Vagina (tissue), 2 donors: ENCODE measurements at regions not wholly inside any gene's neighbourhood (a gene's known extent, or its start where the extent isn't known, plus 50 kb on each side); places are given as distances from the start of the nearest gene placed in this dataset.

Experiments
- DNase-seq, 2 donors: peaks; one replicate each; pipeline ENCODE4 v3.0.0-alpha.2; 2017; ENCODE audit errors: extremely low spot score in 2 of 2
- H3K27ac ChIP-seq: fragments of 200-600 bp; sonication (generic); one replicate; pipeline ENCODE4 v1.5.1; 2019
- H3K27me3 ChIP-seq: fragments of 200-600 bp; sonication (generic); one replicate; pipeline ENCODE4 v1.5.1; 2019
- H3K36me3 ChIP-seq, 2 donors: fragments of 200-600 bp; sonication (generic); one replicate each; pipeline ENCODE4 v1.5.1; 2017 to 2019
- H3K4me1 ChIP-seq: fragments of 200-600 bp; sonication (generic); one replicate; pipeline ENCODE4 v1.5.1; 2019
- H3K4me3 ChIP-seq, 2 donors: fragments of 200-600 bp; sonication (generic); 1 replicate in 1 of 2; 2 replicates in 1 of 2; pipeline ENCODE4 v1.5.1; 2016 to 2019
- H3K9me3 ChIP-seq: fragments of 200-600 bp; sonication (generic); one replicate; pipeline ENCODE4 v1.5.1; 2019
- CTCF ChIP-seq, 3 experiments: fragments of 450-650 bp in 2 of 3; fragments of 200-600 bp in 1 of 3; sonication (generic) in 1 of 3; IDR thresholded peaks; one replicate each; pipeline ENCODE4 v1.5.1; 2017 to 2019; ENCODE audit warnings: antibody characterized with exemption in 3 of 3, mild to moderate bottlenecking in 2 of 3, moderate library complexity in 2 of 3
- POLR2A ChIP-seq, 2 donors: fragments of 450-650 bp; IDR thresholded peaks; one replicate each; pipeline ENCODE4 v1.6.1; 2017; ENCODE audit warnings: antibody characterized with exemption in 2 of 2, mild to moderate bottlenecking in 2 of 2, moderate library complexity in 2 of 2
- POLR2AphosphoS5 ChIP-seq, 2 donors: sonication (generic); formaldehyde crosslinking; IDR thresholded peaks; one replicate each; pipeline ENCODE4 v1.9.0; 2017; ENCODE audit warnings: antibody characterized with exemption in 2 of 2, mild to moderate bottlenecking in 2 of 2, low read depth in 1 of 2; ENCODE audit not compliant: insufficient read depth in 1 of 2
- intact Hi-C: fragments of 100-400 bp; cut with DNase I; formaldehyde crosslinking; loops from one replicate; pipeline ENCODE4 v1.15.1; 2023

- Histone ChIP-seq H3K4me1 (no peaks in the 10 kb centered on the region), H3K36me3 (no peaks in the 10 kb centered on the region), H3K4me3 (no peak overlapping the region), H3K27me3 (no peaks in the 10 kb centered on the region), H3K27ac (no peak overlapping the region), H3K9me3 (no peaks in the 10 kb centered on the region)
- TF ChIP-seq POLR2A (IDR thresholded peaks at IDR 0.05) (no peak), CTCF (IDR thresholded peaks at IDR 0.05) (no peak), POLR2AphosphoS5 (IDR thresholded peaks at IDR 0.05; ENCODE audit: insufficient read depth in 1 of 2, low read depth in 1 of 2) (no peak)
- intact Hi-C loops, result no loop called here
- no peak for DNase-seq
These were observed 55.5 kb upstream of the GALNT2 start for GRCh38 chr1:230011333-230012092.

- Histone ChIP-seq H3K27me3 (no peaks in the 10 kb centered on the region), H3K27ac (no peak overlapping the region), H3K4me1 (no peaks in the 10 kb centered on the region), H3K4me3 (no peak overlapping the region), H3K9me3 (no peaks in the 10 kb centered on the region), H3K36me3 (no peaks in the 10 kb centered on the region)
- TF ChIP-seq POLR2A (IDR thresholded peaks at IDR 0.05), result no peak
- TF ChIP-seq POLR2AphosphoS5 (IDR thresholded peaks at IDR 0.05; ENCODE audit: insufficient read depth in 1 of 2, low read depth in 1 of 2), result no peak
- TF ChIP-seq CTCF (IDR thresholded peaks at IDR 0.05), result no peak
- intact Hi-C loops, result no loop called here
- DNase-seq, result no peak
These were observed 55.0 kb upstream of the GALNT2 start for GRCh38 chr1:230012093-230012393.

DNA sequence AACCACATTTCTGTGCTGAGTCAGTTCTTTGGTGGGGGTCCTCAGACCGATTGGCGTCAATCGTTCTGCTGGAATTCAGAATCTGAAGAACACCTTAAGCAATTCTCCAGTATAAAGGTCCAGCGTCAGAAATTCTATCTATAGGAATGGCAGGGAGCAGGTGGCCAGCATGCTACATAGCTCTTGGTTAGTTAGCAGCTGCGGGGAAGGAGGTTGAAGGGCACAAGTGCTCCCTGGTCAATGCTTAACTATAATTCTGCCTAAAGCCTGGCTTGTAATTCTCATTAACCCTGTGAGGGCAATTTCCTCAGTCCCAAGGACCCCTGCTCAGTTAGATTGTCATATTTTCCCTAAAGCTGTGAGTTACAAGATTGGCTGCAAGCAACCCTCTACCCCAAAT is 54.3 kb upstream of the GALNT2 start:
- DNase-seq, result no peak
- no peaks in the 10 kb centered on the region for H3K4me1 ChIP-seq
- no peak for TF ChIP-seq POLR2AphosphoS5 (IDR thresholded peaks at IDR 0.05; ENCODE audit: insufficient read depth in 1 of 2, low read depth in 1 of 2)
- no peak for TF ChIP-seq POLR2A (IDR thresholded peaks at IDR 0.05)
- no peak for TF ChIP-seq CTCF (IDR thresholded peaks at IDR 0.05)
- intact Hi-C loops, result no loop called here
- no peak overlapping the region for H3K27ac ChIP-seq
- H3K27me3 ChIP-seq, result no peaks in the 10 kb centered on the region
- H3K36me3 ChIP-seq, result no peaks in the 10 kb centered on the region
- no peak overlapping the region for H3K4me3 ChIP-seq
- H3K9me3 ChIP-seq, result no peaks in the 10 kb centered on the region

DNA sequence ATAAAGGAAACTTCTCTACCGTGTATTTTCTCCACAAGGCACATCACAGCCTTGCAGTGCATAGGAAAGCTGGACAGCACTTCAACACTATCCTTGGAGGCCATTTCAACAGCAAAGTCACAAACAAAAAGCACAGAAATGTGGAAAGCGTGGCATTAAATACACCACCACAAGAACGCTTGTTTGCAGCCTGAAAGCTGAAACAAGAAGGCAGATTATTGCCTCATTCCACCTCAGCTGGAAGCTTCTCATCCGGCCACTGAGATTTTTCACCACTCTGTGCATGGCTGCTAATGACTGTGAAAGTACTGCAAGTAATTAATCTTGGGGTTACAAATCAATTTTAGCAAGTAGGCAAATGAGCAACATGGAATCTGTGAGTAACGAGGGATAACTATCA is 50.9 kb upstream of the GALNT2 start:
- Histone ChIP-seq H3K4me1 (no peaks in the 10 kb centered on the region), H3K27ac (no peak overlapping the region), H3K27me3 (no peaks in the 10 kb centered on the region), H3K9me3 (no peaks in the 10 kb centered on the region), H3K4me3 (no peak overlapping the region), H3K36me3 (no peaks in the 10 kb centered on the region)
- DNase-seq, result no peak
- TF ChIP-seq CTCF (IDR thresholded peaks at IDR 0.05) (no peak), POLR2A (IDR thresholded peaks at IDR 0.05) (no peak), POLR2AphosphoS5 (IDR thresholded peaks at IDR 0.05; ENCODE audit: insufficient read depth in 1 of 2, low read depth in 1 of 2) (no peak)
- intact Hi-C loops, result no loop called here
